ENCODE measurements at regions not wholly inside any gene's neighbourhood (a gene's known extent, or its start where the extent isn't known, plus 50 kb on each side); places are given as distances from the start of the nearest gene placed in this dataset.

DNA sequence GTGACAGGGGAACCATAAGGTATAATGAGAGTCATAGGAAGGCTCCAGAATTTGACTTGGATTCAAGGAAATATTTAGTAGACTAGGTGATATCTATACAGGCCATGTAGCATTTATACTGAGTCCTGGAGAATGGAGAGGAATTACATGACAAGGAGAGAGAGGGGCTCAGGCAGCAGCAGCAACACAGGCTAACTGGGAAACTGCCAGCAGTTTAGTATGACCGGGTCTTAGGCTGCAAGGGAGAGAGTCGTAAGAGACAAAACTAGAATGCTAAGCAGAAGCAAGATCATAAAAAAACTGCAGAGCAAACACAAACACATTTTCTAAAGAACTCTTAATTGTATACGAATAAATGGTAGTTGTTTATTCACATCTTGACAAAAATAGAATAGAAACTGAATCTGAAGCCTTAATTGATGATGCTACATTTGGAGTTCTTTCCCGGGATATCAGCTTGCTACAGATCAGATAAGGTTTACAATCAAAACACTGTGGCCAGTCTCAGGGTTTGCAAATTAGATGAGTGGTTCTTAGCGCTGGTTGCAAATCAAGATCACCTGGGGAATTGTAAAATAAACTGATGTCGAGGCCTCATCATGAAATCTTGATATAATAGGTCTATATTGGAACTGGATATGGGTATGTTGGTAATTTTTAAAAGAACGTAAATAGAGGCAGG is 480.0 kb upstream of the C9orf72 start:
- H3K4me1 ChIP-seq (ENCODE audit: control insufficient read depth, insufficient read depth, low read length), result no peaks in the 10 kb centered on the region
- H3K36me3 ChIP-seq (ENCODE audit: control insufficient read depth in 2 of 2, insufficient read depth in 2 of 2, low read length in 1 of 2), result no peaks in the 10 kb centered on the region
- in situ Hi-C loops (cut with MboI) (no loop called here), intact Hi-C loops (cut with micrococcal nuclease; ENCODE audit: unreplicated experiment) (no loop called here)
- no peaks in the 10 kb centered on the region for H3K9me3 ChIP-seq (replicated peaks; ENCODE audit: control insufficient read depth, insufficient read depth, low read length)
- H3K27ac ChIP-seq (ENCODE audit: control insufficient read depth, insufficient read depth), result no peak overlapping the region
- H3K4me2 ChIP-seq (ENCODE audit: control insufficient read depth, insufficient read depth), result no peak overlapping the region
- H3K4me3 ChIP-seq, result no peak overlapping the region
- no peak overlapping the region for H2AFZ ChIP-seq (ENCODE audit: control insufficient read depth, low read depth, low read length)
- TF ChIP-seq MYB (IDR thresholded peaks at IDR 0.05; ENCODE audit: borderline replicate concordance, low read depth, low read length), result no peak
- TF ChIP-seq HDAC2 (IDR thresholded peaks at IDR 0.05), result no peak
- no peak for TF ChIP-seq POLR2A (IDR thresholded peaks at IDR 0.05; ENCODE audit: low read depth, low read length)
- no peak for TF ChIP-seq PAX8 (IDR thresholded peaks at IDR 0.05)
- no peak for TF ChIP-seq ZNF207 (IDR thresholded peaks at IDR 0.05; ENCODE audit: borderline replicate concordance)
- no peak for TF ChIP-seq NR2C1 (IDR thresholded peaks at IDR 0.05)
- TF ChIP-seq, protein P1, sequence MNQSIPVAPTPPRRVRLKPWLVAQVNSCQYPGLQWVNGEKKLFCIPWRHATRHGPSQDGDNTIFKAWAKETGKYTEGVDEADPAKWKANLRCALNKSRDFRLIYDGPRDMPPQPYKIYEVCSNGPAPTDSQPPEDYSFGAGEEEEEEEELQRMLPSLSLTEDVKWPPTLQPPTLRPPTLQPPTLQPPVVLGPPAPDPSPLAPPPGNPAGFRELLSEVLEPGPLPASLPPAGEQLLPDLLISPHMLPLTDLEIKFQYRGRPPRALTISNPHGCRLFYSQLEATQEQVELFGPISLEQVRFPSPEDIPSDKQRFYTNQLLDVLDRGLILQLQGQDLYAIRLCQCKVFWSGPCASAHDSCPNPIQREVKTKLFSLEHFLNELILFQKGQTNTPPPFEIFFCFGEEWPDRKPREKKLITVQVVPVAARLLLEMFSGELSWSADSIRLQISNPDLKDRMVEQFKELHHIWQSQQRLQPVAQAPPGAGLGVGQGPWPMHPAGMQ (IDR thresholded peaks at IDR 0.05; ENCODE audit: borderline replicate concordance), result no peak
- TF ChIP-seq CREB1 (IDR thresholded peaks at IDR 0.05; ENCODE audit: low read depth), result no peak
- TF ChIP-seq KLF5 (IDR thresholded peaks at IDR 0.05; ENCODE audit: partially characterized antibody), result no peak
- no peak for TF ChIP-seq BRCA1 (IDR thresholded peaks at IDR 0.05; ENCODE audit: low read depth, low read length)
- H3K27me3 ChIP-seq (replicated peaks in 1 of 2; ENCODE audit: control insufficient read depth in 2 of 2, insufficient read depth in 2 of 2, low read length in 1 of 2), result no peaks in the 10 kb centered on the region
- FAIRE-seq (no peak), ATAC-seq (no peak), DNase-seq (ENCODE audit: low read depth, low spot score) (no peak)
- POLR2A ChIA-PET, result no interaction called here
- 3% methylated on average over 7 of the region's 7 CpGs for WGBS (ENCODE audit: insufficient coverage, insufficient replicate concordance, low lambda C conversion rate, missing lambda C conversion rate)
- SMC1A ChIA-PET (ENCODE audit: uncharacterized antibody, unreplicated experiment), result no interaction called here
- CTCF ChIA-PET, result interaction anchor here (0.9 kb wide), 1 partner anchor 19 kb away, joined by 3 read pairs; no protein-coding TSS in a partner anchor
- no peak overlapping the region for H3K9ac ChIP-seq (ENCODE audit: control insufficient read depth, insufficient read depth, low read length)
- H4K20me1 ChIP-seq (ENCODE audit: control insufficient read depth, insufficient read depth), result no peaks in the 10 kb centered on the region
- no peaks in the 10 kb centered on the region for H3K79me2 ChIP-seq (ENCODE audit: control insufficient read depth, insufficient read depth, low read length)
- RAD21 ChIA-PET (ENCODE audit: unreplicated experiment), result no interaction called here
- BruUV-seq (replicated peaks), result no TSS peak
